K562 (cell line): ENCODE measurements at regions not wholly inside any gene's neighbourhood (a gene's known extent, or its start where the extent isn't known, plus 50 kb on each side); places are given as distances from the start of the nearest gene placed in this dataset.

Experiments
- ATAC-seq: fragments of 200-7000 bp; cut with Tn5 transposase; 3 replicates; pipeline ENCODE4 v1.9.1; 2020; ENCODE audit warnings: moderate library complexity
- BruUV-seq: library from RNA; stranded (reverse); fragments of 400-500 nt; replicated peaks from 2 replicates; lab custom pipeline; 2021; lab: Mats Ljungman, UMichigan
- CTCF ChIA-PET: fragments of 300-600 bp; formaldehyde crosslinking; extraction: SDS; loops from one replicate; lab custom pipeline; 2021; ENCODE audit warnings: low intra/inter-chr PET ratio; lab: Yijun Ruan, JAX
- POLR2A ChIA-PET: fragments of 300-600, 350-650 bp; sonication (Branson Sonifier 250); formaldehyde crosslinking; extraction: SDS; loops from one replicate; lab custom pipeline; 2021; ENCODE audit warnings: antibody characterized with exemption, inconsistent platforms; lab: Yijun Ruan, JAX
- DNase-seq, 4 experiments: peaks; one replicate each; pipeline versions ENCODE4 v3.0.0 to v3.0.0-alpha.2; 2011 to 2018; ENCODE audit warnings: low spot score in 3 of 4, mixed read lengths in 3 of 4; ENCODE audit errors: extremely low read depth in 1 of 4
- FAIRE-seq: peaks from 2 replicates; lab custom pipeline; 2011; peaks lifted over from hg19 to GRCh38; lab: Jason Lieb, UNC
- H2AFZ ChIP-seq: 2 replicates; pipeline ENCODE4 v1.6.0; 2011; ENCODE audit warnings: low read depth, low read length, control low read depth, inconsistent platforms
- H3K27ac ChIP-seq: fragments of 200-600 bp; 3 replicates; pipeline ENCODE4 v1.8.0; 2011; ENCODE audit warnings: low read depth, mild to moderate bottlenecking, control low read depth, inconsistent platforms, low read length, moderate library complexity, mixed read lengths; ENCODE audit errors: extremely low read depth
- H3K27me3 ChIP-seq, 2 experiments: fragments of 300-600 bp in 1 of 2; 2 replicates in 1 of 2; 3 replicates in 1 of 2; pipeline versions ENCODE4 v1.6.0 to v1.8.0; 2011; ENCODE audit warnings: inconsistent platforms in 2 of 2, low read length in 2 of 2, mild to moderate bottlenecking in 1 of 2, mixed read lengths in 1 of 2, moderate library complexity in 1 of 2; ENCODE audit not compliant: control insufficient read depth in 2 of 2, insufficient read depth in 2 of 2
- H3K36me3 ChIP-seq: fragments of 300-600 bp; 3 replicates; pipeline ENCODE4 v1.8.0; 2011; ENCODE audit warnings: mild to moderate bottlenecking, low read length, inconsistent platforms; ENCODE audit not compliant: control insufficient read depth, insufficient read depth
- H3K4me1 ChIP-seq, 2 experiments: fragments of 200-600 bp in 1 of 2; replicated peaks in 1 of 2; 2 replicates in 1 of 2; 3 replicates in 1 of 2; pipeline versions ENCODE4 v1.5.1 to v1.8.0; 2011; ENCODE audit warnings: inconsistent platforms in 2 of 2, low read length in 2 of 2, mild to moderate bottlenecking in 1 of 2, mixed read lengths in 1 of 2, moderate library complexity in 1 of 2; ENCODE audit not compliant: control insufficient read depth in 2 of 2, insufficient read depth in 2 of 2
- H3K4me2 ChIP-seq: 2 replicates; pipeline ENCODE4 v1.6.1; 2011; ENCODE audit warnings: low read length, control low read depth, inconsistent platforms, mixed read lengths; ENCODE audit not compliant: insufficient read depth
- H3K4me3 ChIP-seq: fragments of 200-600 bp; sonication (generic), shearing (Covaris generic); 2 replicates; pipeline ENCODE4 v1.5.1; 2016; ENCODE audit warnings: control low read depth, inconsistent platforms
- H3K79me2 ChIP-seq: fragments of 200-600 bp; 3 replicates; pipeline ENCODE4 v1.8.0; 2011; ENCODE audit warnings: low read length, inconsistent platforms; ENCODE audit not compliant: control insufficient read depth, insufficient read depth
- H3K9ac ChIP-seq, 2 experiments: 2 replicates each; pipeline versions ENCODE4 v1.6.0 to v1.6.1; 2011; ENCODE audit warnings: low read depth in 2 of 2, low read length in 2 of 2, control low read depth in 1 of 2, inconsistent platforms in 1 of 2, mild to moderate bottlenecking in 1 of 2, mixed read lengths in 1 of 2; ENCODE audit not compliant: insufficient read depth in 1 of 2
- H3K9me1 ChIP-seq: one replicate; pipeline ENCODE4 v1.6.0; 2011; ENCODE audit warnings: inconsistent platforms, mild to moderate bottlenecking, low read length, moderate library complexity; ENCODE audit not compliant: control insufficient read depth, insufficient read depth
- H3K9me3 ChIP-seq: replicated peaks from 2 replicates; pipeline ENCODE4 v1.5.1; 2011; ENCODE audit warnings: low read depth, low read length, inconsistent platforms; ENCODE audit not compliant: control insufficient read depth, insufficient read depth
- H4K20me1 ChIP-seq: replicated peaks from 2 replicates; pipeline ENCODE4 v1.6.1; 2011; ENCODE audit warnings: low read length, inconsistent platforms, mixed read lengths; ENCODE audit not compliant: control insufficient read depth, insufficient read depth
- ATF1 ChIP-seq, 2 experiments: fragments of 450-650 bp in 1 of 2; IDR thresholded peaks; 2 replicates each; pipeline ENCODE4 v1.6.1; 2016; ENCODE audit warnings: missing compliant biosample characterization in 1 of 2, missing genetic modification characterization in 1 of 2
- BRF1 ChIP-seq: IDR thresholded peaks from 3 replicates; pipeline ENCODE4 v1.6.1; 2011; ENCODE audit warnings: borderline replicate concordance, mild to moderate bottlenecking; ENCODE audit not compliant: insufficient read length; ENCODE audit errors: extremely low read depth
- EP400 ChIP-seq: fragments of 450-650 bp; IDR thresholded peaks from 2 replicates; pipeline ENCODE4 v1.6.1; 2017; ENCODE audit warnings: antibody characterized with exemption, mild to moderate bottlenecking, moderate library complexity
- ETV6 ChIP-seq, 3 experiments: fragments of 150-350 bp in 1 of 3; sonication (generic) in 1 of 3; formaldehyde crosslinking in 1 of 3; IDR thresholded peaks; 2 replicates each; pipeline versions ENCODE4 v1.6.1 to v1.8.0; 2014 to 2022; ENCODE audit warnings: borderline replicate concordance in 2 of 3, low read depth in 2 of 3, antibody characterized with exemption in 1 of 3, low read length in 1 of 3, mild to moderate bottlenecking in 1 of 3, missing genetic modification reagents in 1 of 3
- HMG20A ChIP-seq: fragments of 450-650 bp; formaldehyde crosslinking; conservative IDR thresholded peaks from 2 replicates; pipeline ENCODE4 v1.4.0; 2020; ENCODE audit warnings: mild to moderate bottlenecking, mixed read lengths
- KDM4B ChIP-seq, 2 experiments: fragments of 450-650 bp in 1 of 2; sonication (generic) in 1 of 2; IDR thresholded peaks; 2 replicates each; pipeline ENCODE4 v1.6.1; 2016 to 2017; ENCODE audit warnings: borderline replicate concordance in 2 of 2, antibody characterized with exemption in 1 of 2, low read depth in 1 of 2, mild to moderate bottlenecking in 1 of 2
- MED1 ChIP-seq: sonication (generic); formaldehyde crosslinking; IDR thresholded peaks from 2 replicates; pipeline ENCODE4 v1.8.1; 2023; ENCODE audit warnings: missing genetic modification reagents, borderline replicate concordance
- MEIS2 ChIP-seq: fragments of 450-650 bp; IDR thresholded peaks from 2 replicates; pipeline ENCODE4 v1.6.1; 2014; ENCODE audit warnings: mild to moderate bottlenecking; ENCODE audit not compliant: partially characterized antibody
- MYC ChIP-seq, 2 experiments: fragments of 250-450 bp in 1 of 2; sonication (Bioruptor Pico) in 1 of 2; IDR thresholded peaks; 2 replicates each; pipeline versions ENCODE4 v1.5.1 to v1.6.1; 2012 to 2021; ENCODE audit warnings: low read depth in 2 of 2, borderline replicate concordance in 1 of 2, improper control_type of control experiment in 1 of 2, low read length in 1 of 2, mild to moderate bottlenecking in 1 of 2, moderate library complexity in 1 of 2
- NCOA4 ChIP-seq: fragments of 450-650 bp; IDR thresholded peaks from 2 replicates; pipeline ENCODE4 v1.6.1; 2018; ENCODE audit warnings: mild to moderate bottlenecking; ENCODE audit not compliant: partially characterized antibody
- NR1H2 ChIP-seq: sonication (generic); formaldehyde crosslinking; IDR thresholded peaks from 2 replicates; pipeline ENCODE4 v1.4.0; 2020; ENCODE audit warnings: mild to moderate bottlenecking, missing genetic modification reagents
- RNF2 ChIP-seq: sonication (generic); IDR thresholded peaks from 2 replicates; pipeline ENCODE4 v1.6.1; 2016
- SAP30 ChIP-seq: fragments of 200-600 bp; sonication (generic); IDR thresholded peaks from 2 replicates; pipeline ENCODE4 v1.6.1; 2012; ENCODE audit warnings: borderline replicate concordance, low read depth, mild to moderate bottlenecking, moderate library complexity, low read length, control low read depth, inconsistent platforms; ENCODE audit not compliant: insufficient read depth, poor library complexity, severe bottlenecking
- SLC30A9 ChIP-seq: fragments of 250-450 bp; sonication (Bioruptor Pico); IDR thresholded peaks from 2 replicates; pipeline ENCODE4 v1.8.0; 2022; ENCODE audit warnings: mild to moderate bottlenecking, moderate library complexity
- TAF1 ChIP-seq: IDR thresholded peaks from 2 replicates; pipeline ENCODE4 v1.6.1; 2011; ENCODE audit warnings: mild to moderate bottlenecking, low read length, moderate library complexity; ENCODE audit not compliant: insufficient read depth, control insufficient read depth, severe bottlenecking; ENCODE audit errors: extremely low read depth
- XRCC4 ChIP-seq: IDR thresholded peaks from one replicate; pipeline ENCODE4 v1.6.1; 2011; ENCODE audit not compliant: insufficient read depth, insufficient read length; ENCODE audit errors: extremely low read depth
- ZNF780A ChIP-seq: fragments of 250-450 bp; sonication (Bioruptor Pico); IDR thresholded peaks from 2 replicates; pipeline ENCODE4 v1.5.0; 2021; ENCODE audit warnings: mild to moderate bottlenecking
- WGBS: fragments of 100-300 bp; shearing (Covaris generic); methylation state at CpG from one replicate; pipeline ENCODE4 v1.1.6; 2016; ENCODE audit warnings: low coverage, mixed read lengths; ENCODE audit not compliant: insufficient coverage; ENCODE audit errors: missing lambda C conversion rate; 5-methylcytosine and 5-hydroxymethylcytosine counted together
- in situ Hi-C: fragments of 300-500 bp; cut with MboI; formaldehyde crosslinking; loops from 4 replicates; pipeline ENCODE4 v1.15.0; 2018; ENCODE audit warnings: inconsistent platforms, mixed read lengths
- intact Hi-C: fragments of 100-400 bp; cut with micrococcal nuclease; formaldehyde crosslinking; loops from 2 replicates; pipeline ENCODE4 v1.14.2; 2022
- TF ChIP-seq, protein P1 (sequence below), 2 experiments: fragments of 250-450 bp in 1 of 2; fragments of 450-650 bp in 1 of 2; sonication (Bioruptor Pico) in 1 of 2; IDR thresholded peaks; 2 replicates each; pipeline versions ENCODE4 v1.6.1 to v1.8.0; 2016 to 2021; ENCODE audit warnings: mild to moderate bottlenecking in 2 of 2, moderate library complexity in 2 of 2, missing compliant biosample characterization in 1 of 2, missing genetic modification characterization in 1 of 2
- TF ChIP-seq, protein P2 (sequence below): conservative IDR thresholded peaks from 2 replicates; pipeline ENCODE4 v1.6.1; 2011; ENCODE audit warnings: low read depth, mild to moderate bottlenecking, low read length; ENCODE audit not compliant: control insufficient read depth

DNA sequence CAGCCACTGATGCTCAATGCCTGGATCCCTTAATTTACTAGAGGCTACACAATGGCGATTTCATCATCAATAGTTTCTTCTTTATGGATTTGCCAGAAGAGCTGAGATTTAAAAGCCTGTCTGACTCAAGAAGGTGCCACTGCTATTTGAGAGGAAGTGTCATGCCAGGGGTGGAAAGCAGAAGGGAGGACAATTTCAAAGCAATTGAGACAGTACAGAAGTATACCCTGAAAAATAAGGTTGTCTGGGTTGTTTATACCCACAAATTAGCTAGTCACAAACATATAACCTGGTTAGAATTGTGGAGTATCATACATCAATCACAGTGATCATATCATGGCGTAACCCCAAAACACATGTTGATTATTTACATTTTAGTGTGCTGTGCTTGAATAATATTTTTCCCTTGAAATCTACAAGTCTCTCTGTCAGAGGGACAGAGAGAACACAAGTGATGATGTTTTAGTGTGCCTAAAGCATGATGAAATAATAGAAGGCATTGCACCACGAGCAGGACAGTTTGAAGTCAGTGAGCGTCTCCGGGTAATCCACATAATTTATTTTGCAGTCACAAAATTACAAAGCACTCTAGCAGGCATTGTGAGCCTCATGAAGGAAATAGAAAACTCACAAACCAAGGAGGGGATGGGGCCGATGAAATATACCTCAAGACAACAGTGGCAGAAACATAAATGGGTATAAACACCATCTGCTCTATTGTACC lies 312.2 kb upstream of the SPRED2 start:
- H3K79me2 ChIP-seq = no peaks in the 10 kb centered on the region
- 32% methylated on average over 6 of the region's 6 CpGs for WGBS
- H3K4me3 ChIP-seq = no peak overlapping the region
- FAIRE-seq (no peak), DNase-seq (no peak), ATAC-seq (peak; percentile 53)
- H3K4me2 ChIP-seq = no peak overlapping the region
- H3K36me3 ChIP-seq = no peaks in the 10 kb centered on the region
- H4K20me1 ChIP-seq = no peaks in the 10 kb centered on the region
- H3K27ac ChIP-seq = no peak overlapping the region
- in situ Hi-C loops = no loop called here
- intact Hi-C loops = no loop called here
- peak overlapping the region; percentile 53; the same call in 1 of the 2 replicates for H2AFZ ChIP-seq
- H3K9ac ChIP-seq = no peak overlapping the region
- BruUV-seq = no TSS peak
- H3K9me3 ChIP-seq = no peaks in the 10 kb centered on the region
- ChIA-PET POLR2A (interaction anchor here (0.6 kb wide), 1 partner anchor 428 kb away, joined by 3 read pairs; no protein-coding TSS in a partner anchor), CTCF (interaction anchor here (0.6 kb wide), 1 partner anchor 145 kb away, joined by 4 read pairs; no protein-coding TSS in a partner anchor)
- no peaks in the 10 kb centered on the region for H3K27me3 ChIP-seq
- no peaks in the 10 kb centered on the region for H3K9me1 ChIP-seq
- no peaks in the 10 kb centered on the region; a peak in 2 of 5 replicates for H3K4me1 ChIP-seq
- TF ChIP-seq MYC (IDR thresholded peaks at IDR 0.05; ENCODE audit: low read depth, low read length) (peak; percentile 49; the same call in 1 of the 2 replicates), MYC (CRISPR knock-in tag; IDR thresholded peaks at IDR 0.05; ENCODE audit: borderline replicate concordance, low read depth) (no peak), XRCC4 (no peak), ETV6 (IDR thresholded peaks at IDR 0.05; ENCODE audit: borderline replicate concordance in 1 of 2, low read depth in 2 of 2, low read length in 1 of 2) (no peak), ETV6 (CRISPR knock-in tag; IDR thresholded peaks at IDR 0.05; ENCODE audit: borderline replicate concordance) (no peak), MED1 (CRISPR knock-in tag) (no peak), BRF1 (no peak), ZNF780A (CRISPR knock-in tag) (no peak), KDM4B (IDR thresholded peaks at IDR 0.05; ENCODE audit: borderline replicate concordance in 2 of 2, low read depth in 1 of 2) (no peak), SAP30 (no peak), SLC30A9 (CRISPR knock-in tag) (no peak), RNF2 (no peak), NR1H2 (CRISPR knock-in tag) (no peak), NCOA4 (no peak), MEIS2 (peak; percentile 27), EP400 (0 out of 2 replicates have a peak, but pooled peaks have one; percentile 17), HMG20A (CRISPR knock-in tag) (no peak), ATF1 (CRISPR knock-in tag; IDR thresholded peaks at IDR 0.05) (no peak), ATF1 (tag; IDR thresholded peaks at IDR 0.05) (no peak), TAF1 (no peak)
- TF ChIP-seq, protein P1, sequence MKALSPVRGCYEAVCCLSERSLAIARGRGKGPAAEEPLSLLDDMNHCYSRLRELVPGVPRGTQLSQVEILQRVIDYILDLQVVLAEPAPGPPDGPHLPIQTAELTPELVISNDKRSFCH (CRISPR knock-in tag; IDR thresholded peaks at IDR 0.05) = no peak
- TF ChIP-seq, protein P1 (tag; IDR thresholded peaks at IDR 0.05) = no peak
- TF ChIP-seq, protein P2, sequence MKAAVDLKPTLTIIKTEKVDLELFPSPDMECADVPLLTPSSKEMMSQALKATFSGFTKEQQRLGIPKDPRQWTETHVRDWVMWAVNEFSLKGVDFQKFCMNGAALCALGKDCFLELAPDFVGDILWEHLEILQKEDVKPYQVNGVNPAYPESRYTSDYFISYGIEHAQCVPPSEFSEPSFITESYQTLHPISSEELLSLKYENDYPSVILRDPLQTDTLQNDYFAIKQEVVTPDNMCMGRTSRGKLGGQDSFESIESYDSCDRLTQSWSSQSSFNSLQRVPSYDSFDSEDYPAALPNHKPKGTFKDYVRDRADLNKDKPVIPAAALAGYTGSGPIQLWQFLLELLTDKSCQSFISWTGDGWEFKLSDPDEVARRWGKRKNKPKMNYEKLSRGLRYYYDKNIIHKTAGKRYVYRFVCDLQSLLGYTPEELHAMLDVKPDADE = no peak
